GM23338 (cell line): ENCODE measurements at regions not wholly inside any gene's neighbourhood (a gene's known extent, or its start where the extent isn't known, plus 50 kb on each side); places are given as distances from the start of the nearest gene placed in this dataset.
A peak's percentile ranks its signal among the peaks of the same experiment; 100 is the strongest.

Source experiments
- ATAC-seq: fragments of 200-7000 bp; cut with Tn5 transposase; 3 replicates; pipeline ENCODE4 v1.9.1; 2020
- DNase-seq: peaks from one replicate; pipeline ENCODE4 v3.0.0-alpha.2; 2015; ENCODE audit warnings: low spot score
- H2AFZ ChIP-seq: fragments of 200-600 bp; sonication (generic); 2 replicates; pipeline ENCODE4 v1.8.0; 2016; ENCODE audit warnings: antibody characterized with exemption, mild to moderate bottlenecking, moderate library complexity
- H3F3A ChIP-seq: fragments of 200-600 bp; sonication (generic); replicated peaks from 2 replicates; pipeline ENCODE4 v1.8.0; 2017; ENCODE audit warnings: antibody characterized with exemption, mixed run types, low read depth
- H3K27ac ChIP-seq: fragments of 200-600 bp; sonication (generic); 2 replicates; pipeline ENCODE4 v1.6.1; 2016; ENCODE audit warnings: low read depth
- H3K27me3 ChIP-seq: fragments of 200-600 bp; sonication (generic); 2 replicates; pipeline ENCODE4 v1.8.0; 2016; ENCODE audit warnings: mild to moderate bottlenecking, mixed run types, moderate library complexity; ENCODE audit not compliant: insufficient read depth
- H3K36me3 ChIP-seq: fragments of 200-600 bp; sonication (generic); 2 replicates; pipeline ENCODE4 v1.8.0; 2016; ENCODE audit warnings: mild to moderate bottlenecking; ENCODE audit not compliant: insufficient read depth
- H3K4me1 ChIP-seq: fragments of 200-600 bp; sonication (generic); 2 replicates; pipeline ENCODE4 v1.8.0; 2016; ENCODE audit warnings: mild to moderate bottlenecking, moderate library complexity; ENCODE audit not compliant: insufficient read depth
- H3K4me2 ChIP-seq: fragments of 200-600 bp; sonication (generic); 2 replicates; pipeline ENCODE4 v1.7.1; 2017; ENCODE audit warnings: mixed run types
- H3K4me3 ChIP-seq: fragments of 200-600 bp; sonication (generic); 2 replicates; pipeline ENCODE4 v1.6.1; 2016; ENCODE audit warnings: mixed run types
- H3K79me2 ChIP-seq: fragments of 200-600 bp; sonication (generic); replicated peaks from 2 replicates; pipeline ENCODE4 v1.8.0; 2017; ENCODE audit warnings: mild to moderate bottlenecking; ENCODE audit not compliant: insufficient read depth
- H3K9me2 ChIP-seq: fragments of 200-600 bp; sonication (generic); 2 replicates; pipeline ENCODE4 v1.8.0; 2017; ENCODE audit not compliant: insufficient read depth
- H4K20me1 ChIP-seq: fragments of 200-600 bp; sonication (generic); replicated peaks from 2 replicates; pipeline ENCODE4 v1.8.0; 2017; ENCODE audit warnings: mild to moderate bottlenecking; ENCODE audit not compliant: insufficient read depth
- H3K27ac Mint-ChIP-seq: 2 replicates; pipeline ENCODE4 v1.8.0; 2020; ENCODE audit warnings: inconsistent platforms, mild to moderate bottlenecking, moderate library complexity, mixed read lengths
- H3K27me3 Mint-ChIP-seq: 3 replicates; pipeline ENCODE4 v1.8.0; 2022; ENCODE audit warnings: low read depth, mild to moderate bottlenecking, moderate library complexity, mixed read lengths, inconsistent platforms; ENCODE audit not compliant: insufficient read depth, poor library complexity
- H3K36me3 Mint-ChIP-seq: 3 replicates; pipeline ENCODE4 v1.8.0; 2021; ENCODE audit warnings: low read depth, mild to moderate bottlenecking, inconsistent platforms, moderate library complexity, mixed read lengths
- H3K4me1 Mint-ChIP-seq: 3 replicates; pipeline ENCODE4 v1.8.0; 2020; ENCODE audit warnings: mild to moderate bottlenecking, inconsistent platforms, mixed read lengths
- H3K4me3 Mint-ChIP-seq: 3 replicates; pipeline ENCODE4 v1.8.0; 2021; ENCODE audit warnings: moderate library complexity, mild to moderate bottlenecking, inconsistent platforms, mixed read lengths
- H3K9me3 Mint-ChIP-seq: 3 replicates; pipeline ENCODE4 v1.8.0; 2020; ENCODE audit warnings: moderate library complexity, mild to moderate bottlenecking, inconsistent platforms, mixed read lengths
- JUNB ChIP-seq: IDR thresholded peaks from one replicate; pipeline ENCODE4 v1.6.1; 2016; ENCODE audit warnings: antibody characterized with exemption; ENCODE audit not compliant: unreplicated experiment
- POLR2AphosphoS5 ChIP-seq: IDR thresholded peaks from 2 replicates; pipeline ENCODE4 v1.6.1; 2016; ENCODE audit warnings: antibody characterized with exemption, low read depth
- STAT1 ChIP-seq: IDR thresholded peaks from one replicate; pipeline ENCODE4 v1.6.1; 2016; ENCODE audit warnings: antibody characterized with exemption; ENCODE audit not compliant: unreplicated experiment
- ZNF462 ChIP-seq: fragments of 250-450 bp; sonication (Bioruptor Pico); IDR thresholded peaks from 2 replicates; pipeline ENCODE4 v1.5.0; 2020; ENCODE audit warnings: mild to moderate bottlenecking, moderate library complexity
- TF ChIP-seq, protein P1 (sequence below), 2 experiments: fragments of 200-600 bp in 1 of 2; sonication (generic) in 1 of 2; conservative IDR thresholded peaks; 2 replicates each; pipeline versions ENCODE4 v1.5.1 to v1.6.1; 2016 to 2017; ENCODE audit warnings: antibody characterized with exemption in 2 of 2, low read depth in 2 of 2, mild to moderate bottlenecking in 2 of 2, moderate library complexity in 1 of 2

DNA sequence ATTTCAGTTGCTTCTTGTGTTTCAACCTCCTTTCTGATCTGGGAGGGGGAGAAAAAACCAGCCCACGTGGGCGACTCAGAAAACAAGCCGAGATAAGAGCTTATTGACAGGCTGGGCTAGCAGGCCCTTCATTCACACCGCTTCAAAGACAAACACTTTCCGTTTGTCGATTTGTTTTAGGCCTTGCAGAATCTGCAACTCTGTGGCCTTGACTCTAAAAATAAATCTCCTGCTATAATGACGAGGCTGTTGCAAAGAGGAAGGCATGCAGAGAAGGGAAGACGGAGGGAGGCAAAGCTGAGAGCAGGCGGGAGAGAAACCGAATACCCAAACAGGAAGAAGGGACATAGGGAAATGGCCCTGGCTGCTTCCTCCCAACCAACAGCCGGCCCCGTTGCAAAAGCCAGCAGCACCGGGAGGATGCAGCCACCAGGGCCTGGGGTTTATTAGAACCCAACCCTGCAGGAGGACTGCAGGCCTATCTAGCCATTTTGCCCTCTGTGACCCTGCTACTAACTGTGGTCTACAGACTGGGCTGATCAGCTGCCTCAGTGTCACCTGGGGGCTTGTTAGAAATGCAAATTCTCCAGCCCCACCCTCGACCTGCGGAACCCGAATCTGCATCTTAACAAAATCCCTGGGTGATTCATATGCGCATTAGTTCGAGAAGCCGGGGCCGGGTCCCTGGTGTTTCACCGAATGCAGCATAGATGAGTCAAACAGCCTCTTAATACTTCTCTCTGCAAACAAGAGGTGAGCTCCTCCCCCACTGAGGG, 325.5 kb downstream of the BCOR start:
- Histone ChIP-seq H3K4me1 (peaks cover 32% of the 10 kb centered on the region), H3K4me3 (peak overlapping the region; percentile 40; the same call in 1 of the 2 replicates), H3K36me3 (no peaks in the 10 kb centered on the region), H2AFZ (no peak overlapping the region), H3K79me2 (no peaks in the 10 kb centered on the region), H3K9me2 (no peaks in the 10 kb centered on the region), H3K4me2 (peak overlapping the region; percentile 69), H3K27ac (peak overlapping the region; percentile 92), H3K27me3 (no peaks in the 10 kb centered on the region), H3F3A (peaks cover 7% of the 10 kb centered on the region; the same call in 1 of the 2 replicates), H4K20me1 (no peaks in the 10 kb centered on the region)
- Mint-ChIP-seq H3K4me3 (peak overlapping the region; percentile 61), H3K9me3 (no peaks in the 10 kb centered on the region; the same call in 2 of the 3 replicates), H3K36me3 (no peaks in the 10 kb centered on the region; the same call in 2 of the 3 replicates), H3K27me3 (peaks cover 9% of the 10 kb centered on the region), H3K27ac (peak overlapping the region; percentile 96), H3K4me1 (peaks cover 42% of the 10 kb centered on the region)
- peak; percentile 90 for ATAC-seq
- peak; percentile 71 for DNase-seq
- TF ChIP-seq ZNF462 (0 out of 2 replicates have a peak, but pooled peaks have one; percentile 22), STAT1 (no peak)

DNA sequence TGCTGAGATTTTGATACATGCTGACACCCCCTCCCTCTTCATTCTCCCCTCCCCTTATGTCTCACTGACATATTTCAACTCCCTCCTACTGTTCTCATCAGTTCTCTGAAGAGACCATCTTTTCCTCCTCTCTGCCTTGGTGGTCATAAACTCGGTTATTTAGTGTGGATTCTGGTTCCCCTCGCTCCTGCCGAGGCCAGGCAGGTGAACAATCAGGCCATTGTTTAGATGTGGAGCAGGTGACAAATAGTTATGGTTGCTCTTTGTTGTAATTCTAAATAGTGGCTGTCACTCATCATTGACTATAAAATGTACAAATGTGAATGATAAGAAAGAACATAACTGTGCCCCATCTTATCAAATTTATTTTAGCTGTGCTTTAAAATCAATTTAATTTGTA, 324.6 kb downstream of the BCOR start:
- Mint-ChIP-seq H3K36me3 (no peaks in the 10 kb centered on the region; the same call in 2 of the 3 replicates), H3K4me3 (peak overlapping the region; percentile 61), H3K27ac (peak overlapping the region; percentile 92), H3K27me3 (peaks cover 9% of the 10 kb centered on the region), H3K9me3 (no peaks in the 10 kb centered on the region; the same call in 2 of the 3 replicates), H3K4me1 (peaks cover 40% of the 10 kb centered on the region)
- Histone ChIP-seq H3K4me3 (peak overlapping the region; percentile 40), H3K27me3 (no peaks in the 10 kb centered on the region), H2AFZ (no peak overlapping the region), H3K4me2 (peak overlapping the region; percentile 69), H4K20me1 (no peaks in the 10 kb centered on the region), H3K4me1 (peaks cover 32% of the 10 kb centered on the region), H3K9me2 (no peaks in the 10 kb centered on the region), H3F3A (peaks cover 7% of the 10 kb centered on the region; the same call in 1 of the 2 replicates), H3K27ac (peak overlapping the region; percentile 92), H3K79me2 (no peaks in the 10 kb centered on the region), H3K36me3 (no peaks in the 10 kb centered on the region)
- no peak for ATAC-seq
- DNase-seq, result no peak
- TF ChIP-seq POLR2AphosphoS5 (no peak), STAT1 (no peak), JUNB (no peak)
- TF ChIP-seq, protein P1, sequence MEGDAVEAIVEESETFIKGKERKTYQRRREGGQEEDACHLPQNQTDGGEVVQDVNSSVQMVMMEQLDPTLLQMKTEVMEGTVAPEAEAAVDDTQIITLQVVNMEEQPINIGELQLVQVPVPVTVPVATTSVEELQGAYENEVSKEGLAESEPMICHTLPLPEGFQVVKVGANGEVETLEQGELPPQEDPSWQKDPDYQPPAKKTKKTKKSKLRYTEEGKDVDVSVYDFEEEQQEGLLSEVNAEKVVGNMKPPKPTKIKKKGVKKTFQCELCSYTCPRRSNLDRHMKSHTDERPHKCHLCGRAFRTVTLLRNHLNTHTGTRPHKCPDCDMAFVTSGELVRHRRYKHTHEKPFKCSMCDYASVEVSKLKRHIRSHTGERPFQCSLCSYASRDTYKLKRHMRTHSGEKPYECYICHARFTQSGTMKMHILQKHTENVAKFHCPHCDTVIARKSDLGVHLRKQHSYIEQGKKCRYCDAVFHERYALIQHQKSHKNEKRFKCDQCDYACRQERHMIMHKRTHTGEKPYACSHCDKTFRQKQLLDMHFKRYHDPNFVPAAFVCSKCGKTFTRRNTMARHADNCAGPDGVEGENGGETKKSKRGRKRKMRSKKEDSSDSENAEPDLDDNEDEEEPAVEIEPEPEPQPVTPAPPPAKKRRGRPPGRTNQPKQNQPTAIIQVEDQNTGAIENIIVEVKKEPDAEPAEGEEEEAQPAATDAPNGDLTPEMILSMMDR (conservative IDR thresholded peaks at IDR 0.05; ENCODE audit: low read depth in 2 of 2), result no peak
